Endothelial cell of umbilical vein (primary cell): ENCODE measurements at regions not wholly inside any gene's neighbourhood (a gene's known extent, or its start where the extent isn't known, plus 50 kb on each side); places are given as distances from the start of the nearest gene placed in this dataset.

Source experiments
- CTCF ChIP-seq, 2 donors: IDR thresholded peaks; 1 replicate in 1 of 2; 2 replicates in 1 of 2; pipeline ENCODE4 v1.5.1; 2011; ENCODE audit warnings: low read length in 2 of 2, mild to moderate bottlenecking in 2 of 2, moderate library complexity in 2 of 2, control low read depth in 1 of 2, inconsistent platforms in 1 of 2, low read depth in 1 of 2; ENCODE audit not compliant: insufficient read depth in 1 of 2; ENCODE audit errors: extremely low read depth in 1 of 2
- EZH2 ChIP-seq: IDR thresholded peaks from 2 replicates; pipeline ENCODE4 v1.6.1; 2012; ENCODE audit warnings: borderline replicate concordance, low read depth, mild to moderate bottlenecking, moderate library complexity, low read length, inconsistent platforms; ENCODE audit not compliant: severe bottlenecking
- FOS ChIP-seq: IDR thresholded peaks from 2 replicates; pipeline ENCODE4 v1.6.1; 2011; ENCODE audit warnings: mild to moderate bottlenecking, low read length, moderate library complexity, borderline replicate concordance; ENCODE audit not compliant: insufficient read depth
- GATA2 ChIP-seq: IDR thresholded peaks from 2 replicates; pipeline ENCODE4 v1.7.0; 2011; ENCODE audit warnings: low read depth, mild to moderate bottlenecking, moderate library complexity, mixed read lengths, low read length; ENCODE audit not compliant: insufficient read length, insufficient read depth
- JUN ChIP-seq: IDR thresholded peaks from 2 replicates; pipeline ENCODE4 v1.6.1; 2011; ENCODE audit warnings: borderline replicate concordance, low read depth; ENCODE audit not compliant: insufficient read length, insufficient read depth
- MAX ChIP-seq: IDR thresholded peaks from 2 replicates; pipeline ENCODE4 v1.6.1; 2011; ENCODE audit not compliant: insufficient read depth, insufficient read length
- MYC ChIP-seq: IDR thresholded peaks from one replicate; pipeline ENCODE4 v1.6.1; 2011; ENCODE audit warnings: mild to moderate bottlenecking, low read depth, low read length
- POLR2A ChIP-seq: IDR thresholded peaks from 2 replicates; pipeline ENCODE4 v1.6.1; 2012; ENCODE audit warnings: low read depth, mild to moderate bottlenecking, control low read depth, low read length
- POLR2AphosphoS5 ChIP-seq: IDR thresholded peaks from 2 replicates; pipeline ENCODE4 v1.6.1; 2012; ENCODE audit warnings: low read depth, mild to moderate bottlenecking, control low read depth, low read length, moderate library complexity; ENCODE audit not compliant: insufficient read depth

GRCh38 chr13:103349211-103349980, 283.2 kb upstream of the SLC10A2 start:
- TF ChIP-seq MAX: no peak
- no peak for TF ChIP-seq CTCF (IDR thresholded peaks at IDR 0.05; ENCODE audit: extremely low read depth in 1 of 2, insufficient read depth in 1 of 2, low read depth in 1 of 2, low read length in 2 of 2)
- TF ChIP-seq EZH2: no peak
- no peak for TF ChIP-seq POLR2A
- TF ChIP-seq MYC: no peak
- no peak for TF ChIP-seq POLR2AphosphoS5
- no peak for TF ChIP-seq GATA2
- TF ChIP-seq FOS: no peak
- TF ChIP-seq JUN: no peak
